ENCODE measurements at regions not wholly inside any gene's neighbourhood (a gene's known extent, or its start where the extent isn't known, plus 50 kb on each side); places are given as distances from the start of the nearest gene placed in this dataset.
"Not testable (repeated sequence)": the region's sequence is repeated elsewhere in the genome, so short reads cannot be mapped to it uniquely, and the experiment has no call there.

DNA sequence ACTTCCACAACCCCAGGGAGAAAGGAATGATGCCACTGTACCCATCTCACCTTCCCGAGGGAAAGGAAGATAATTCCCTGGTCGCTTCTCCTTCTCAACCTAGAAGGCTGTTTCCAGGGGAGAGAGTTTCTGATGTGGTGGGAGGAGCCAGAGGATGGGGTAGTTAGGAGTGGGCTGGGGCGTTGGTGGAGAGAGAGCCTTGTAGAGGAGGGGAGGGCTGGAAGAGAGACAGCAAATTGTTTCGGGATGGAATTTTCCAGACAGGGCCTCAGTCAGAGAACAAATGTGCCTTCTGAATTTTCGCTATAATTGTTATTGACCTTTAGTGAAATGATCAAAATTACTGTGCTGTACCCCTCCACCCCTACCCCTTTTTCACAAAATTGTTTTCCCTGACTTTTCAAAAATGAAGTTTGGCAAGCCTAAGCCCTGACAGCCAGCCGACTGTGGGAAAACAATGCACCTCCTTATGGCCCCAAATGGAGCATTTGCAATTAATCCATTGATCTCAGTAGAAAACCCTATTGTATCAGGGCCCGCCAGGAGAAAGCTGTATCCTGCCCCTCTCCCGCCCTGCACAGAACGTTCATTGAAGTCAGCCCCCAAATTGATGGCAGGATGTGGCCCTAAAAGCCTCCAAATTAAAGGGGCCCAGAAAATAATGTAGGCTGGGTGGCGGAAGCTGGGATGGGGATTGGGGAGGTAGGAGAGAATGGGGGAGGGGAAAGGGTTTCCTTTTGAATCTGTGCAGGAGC is 69.1 kb upstream of the JUN start:
- H3K27ac ChIP-seq (ENCODE audit: low read length), result no peak overlapping the region
- no peak overlapping the region for H3K4me3 ChIP-seq (ENCODE audit: low read length)
- peaks cover 4% of the 10 kb centered on the region for H3K4me1 ChIP-seq (ENCODE audit: control insufficient read depth, insufficient read depth, low read length)
- DNase-seq (no peak), ATAC-seq (no peak)
- intact Hi-C loops (cut with DNase I), result no loop called here
- no peaks in the 10 kb centered on the region for H3K9me3 ChIP-seq (ENCODE audit: control insufficient read depth, low read length)
- H3K27me3 ChIP-seq (ENCODE audit: control insufficient read depth, insufficient read depth), result no peaks in the 10 kb centered on the region
- WGBS, result 88% methylated on average over 10 of the region's 10 CpGs

DNA sequence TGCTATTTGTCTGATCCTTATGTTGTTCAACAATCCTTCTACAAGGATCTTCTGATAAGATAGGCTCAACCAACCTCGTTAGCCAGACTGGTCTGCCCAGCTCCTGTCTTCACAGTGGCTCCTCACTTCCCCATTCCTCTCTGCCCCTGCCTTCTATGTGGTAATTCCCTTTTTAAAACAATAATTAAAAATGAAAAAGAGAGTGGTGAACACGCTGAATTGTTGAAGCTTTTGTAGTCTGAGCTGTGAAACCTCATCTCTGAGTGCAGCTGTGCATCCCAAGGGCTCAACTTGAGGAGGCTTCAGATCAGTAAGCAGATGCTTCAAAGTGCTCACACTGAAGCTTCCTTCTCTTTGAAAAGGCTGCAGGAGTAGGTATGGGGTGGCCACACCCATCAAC is 70.7 kb upstream of the JUN start:
- peaks cover 4% of the 10 kb centered on the region for H3K4me1 ChIP-seq (ENCODE audit: control insufficient read depth, insufficient read depth, low read length)
- no peak overlapping the region for H3K4me3 ChIP-seq (ENCODE audit: low read length)
- no peaks in the 10 kb centered on the region for H3K27me3 ChIP-seq (ENCODE audit: control insufficient read depth, insufficient read depth)
- DNase-seq (no peak), ATAC-seq (no peak)
- H3K9me3 ChIP-seq (ENCODE audit: control insufficient read depth, low read length), result no peaks in the 10 kb centered on the region
- WGBS, result 70% methylated on average over 2 of the region's 2 CpGs
- no peak overlapping the region for H3K27ac ChIP-seq (ENCODE audit: low read length)
- intact Hi-C loops (cut with DNase I), result no loop called here

DNA sequence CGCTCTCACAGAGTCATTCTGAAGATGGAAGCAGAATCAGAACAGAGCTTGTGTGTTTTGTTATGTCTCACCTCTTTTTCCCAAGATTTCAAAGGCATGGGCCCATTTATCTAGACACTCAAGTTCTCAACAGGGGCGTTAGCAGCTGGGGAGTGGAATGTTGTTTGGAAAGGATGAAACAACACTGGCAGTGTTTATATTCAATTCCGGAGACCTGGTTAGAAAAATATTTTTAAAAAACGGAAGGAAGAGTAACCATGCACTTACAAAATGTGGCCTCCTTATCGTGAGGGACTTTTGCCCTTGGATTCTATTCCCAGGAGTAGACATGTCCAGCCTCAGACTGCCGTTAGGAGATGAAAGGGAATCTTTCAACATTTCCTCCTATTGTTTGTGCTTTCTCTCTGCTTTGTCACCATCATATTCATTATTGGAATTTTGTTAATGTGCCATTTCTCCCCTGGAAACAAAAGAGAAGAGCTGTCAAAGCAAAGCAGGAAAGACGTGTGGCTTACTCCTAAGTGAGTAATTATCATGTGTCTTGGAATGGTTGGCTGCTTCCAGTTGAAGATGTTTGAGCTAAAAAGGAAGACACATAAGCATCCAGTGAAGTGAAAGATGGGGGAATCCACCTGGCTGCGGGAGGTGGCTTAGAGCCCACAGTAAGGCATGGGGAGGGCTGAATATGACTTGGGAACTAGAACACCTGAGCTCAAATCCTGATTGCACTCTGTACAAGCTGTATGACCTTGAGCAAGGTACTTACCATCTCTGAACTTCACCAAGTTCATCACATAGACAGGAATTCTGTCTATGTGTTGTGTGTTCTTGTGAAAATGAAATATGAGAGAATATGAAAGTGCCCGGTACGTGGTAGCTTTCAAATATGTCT is 71.7 kb upstream of the JUN start:
- Histone ChIP-seq H3K9me3 (ENCODE audit: control insufficient read depth, low read length) (no peaks in the 10 kb centered on the region), H3K4me3 (ENCODE audit: low read length) (no peak overlapping the region), H3K4me1 (ENCODE audit: control insufficient read depth, insufficient read depth, low read length) (peaks cover 4% of the 10 kb centered on the region), H3K27ac (ENCODE audit: low read length) (peak overlapping the region; percentile 30), H3K27me3 (ENCODE audit: control insufficient read depth, insufficient read depth) (no peaks in the 10 kb centered on the region)
- DNase-seq, result no peak
- 68% methylated on average over 10 of the region's 10 CpGs for WGBS
- ATAC-seq, result peak; percentile 54 to 91
- intact Hi-C loops (cut with DNase I), result no loop called here

DNA sequence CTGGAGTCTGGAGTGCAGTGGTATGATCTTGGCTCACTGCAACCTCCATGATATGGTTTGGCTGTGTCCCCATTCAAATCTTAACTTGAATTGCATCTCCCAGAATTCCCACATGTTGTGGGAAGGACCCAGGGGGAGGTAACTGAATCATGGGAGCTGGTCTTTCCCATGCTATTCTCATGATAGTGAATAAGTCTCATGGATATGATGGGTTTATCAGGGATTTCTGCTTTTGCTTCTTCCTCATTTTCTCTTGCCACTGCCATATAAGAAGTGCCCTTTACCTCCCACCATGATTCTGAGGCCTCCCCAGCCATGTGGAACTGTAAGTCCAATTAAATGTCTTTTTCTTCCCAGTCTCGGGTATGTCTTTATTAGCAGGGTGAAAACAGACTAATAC is 72.4 kb upstream of the JUN start:
- DNase-seq; ATAC-seq; H3K9me3 ChIP-seq (ENCODE audit: control insufficient read depth, low read length); intact Hi-C loops (cut with DNase I); H3K4me3 ChIP-seq (ENCODE audit: low read length); H3K27ac ChIP-seq (ENCODE audit: low read length); H3K27me3 ChIP-seq (ENCODE audit: control insufficient read depth, insufficient read depth); H3K4me1 ChIP-seq (ENCODE audit: control insufficient read depth, insufficient read depth, low read length): not testable (repeated sequence)
- 96% methylated on average over 1 of the region's 1 CpG for whole genome bisulfite sequencing

DNA sequence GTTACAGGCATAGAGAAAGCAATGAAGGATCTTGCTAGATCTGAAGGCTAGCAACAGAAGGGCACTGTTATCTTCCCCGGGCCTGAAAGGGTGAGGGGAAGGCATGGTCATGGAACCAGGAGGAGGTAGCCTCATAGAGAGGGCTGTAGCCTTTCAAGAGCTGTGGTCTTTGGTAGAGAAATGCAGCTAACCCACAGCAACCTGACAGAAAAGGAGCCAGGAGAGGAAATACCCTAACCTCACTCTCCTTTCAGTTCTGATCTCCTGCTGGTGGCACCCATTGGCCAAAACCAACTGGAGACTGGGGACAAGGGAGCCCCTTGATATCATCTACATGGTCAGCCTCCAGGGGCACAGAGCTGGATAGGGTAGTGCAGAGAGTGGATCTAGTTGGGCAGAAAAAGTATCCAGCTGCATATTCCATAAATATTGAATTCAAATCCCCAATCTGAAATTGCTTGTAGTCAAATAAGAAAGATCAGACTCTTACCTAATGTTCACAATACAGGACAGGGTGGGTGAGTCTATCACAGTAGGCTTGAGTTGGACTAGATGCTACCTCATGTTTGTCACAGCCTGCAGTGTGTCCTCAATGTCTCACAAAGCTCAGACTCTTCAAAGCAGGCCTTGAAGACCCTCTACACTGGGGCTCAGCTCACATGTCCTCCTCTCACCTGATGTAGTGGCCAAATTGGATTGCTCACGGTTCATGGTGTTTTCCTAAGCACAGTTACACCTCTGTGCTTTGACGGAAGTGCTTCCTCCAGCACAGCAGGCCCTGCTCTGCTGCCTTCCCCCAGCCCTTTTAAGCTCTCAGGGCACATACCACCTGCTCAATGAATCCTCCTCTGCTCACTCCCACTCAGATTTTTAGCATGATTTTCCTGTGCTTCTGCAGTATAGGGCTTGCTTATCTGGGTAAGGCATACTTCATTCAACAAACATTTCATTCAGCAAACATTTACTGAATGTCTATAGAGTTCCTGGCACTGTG is 74.1 kb upstream of the JUN start:
- H3K9me3 ChIP-seq (ENCODE audit: control insufficient read depth, low read length), result no peaks in the 10 kb centered on the region
- H3K27me3 ChIP-seq (ENCODE audit: control insufficient read depth, insufficient read depth), result no peaks in the 10 kb centered on the region
- intact Hi-C loops (cut with DNase I), result no loop called here
- peaks cover 4% of the 10 kb centered on the region for H3K4me1 ChIP-seq (ENCODE audit: control insufficient read depth, insufficient read depth, low read length)
- 86% methylated on average over 3 of the region's 3 CpGs for WGBS
- ATAC-seq (no peak), DNase-seq (no peak)
- H3K27ac ChIP-seq (ENCODE audit: low read length), result no peak overlapping the region
- H3K4me3 ChIP-seq (ENCODE audit: low read length), result no peak overlapping the region

DNA sequence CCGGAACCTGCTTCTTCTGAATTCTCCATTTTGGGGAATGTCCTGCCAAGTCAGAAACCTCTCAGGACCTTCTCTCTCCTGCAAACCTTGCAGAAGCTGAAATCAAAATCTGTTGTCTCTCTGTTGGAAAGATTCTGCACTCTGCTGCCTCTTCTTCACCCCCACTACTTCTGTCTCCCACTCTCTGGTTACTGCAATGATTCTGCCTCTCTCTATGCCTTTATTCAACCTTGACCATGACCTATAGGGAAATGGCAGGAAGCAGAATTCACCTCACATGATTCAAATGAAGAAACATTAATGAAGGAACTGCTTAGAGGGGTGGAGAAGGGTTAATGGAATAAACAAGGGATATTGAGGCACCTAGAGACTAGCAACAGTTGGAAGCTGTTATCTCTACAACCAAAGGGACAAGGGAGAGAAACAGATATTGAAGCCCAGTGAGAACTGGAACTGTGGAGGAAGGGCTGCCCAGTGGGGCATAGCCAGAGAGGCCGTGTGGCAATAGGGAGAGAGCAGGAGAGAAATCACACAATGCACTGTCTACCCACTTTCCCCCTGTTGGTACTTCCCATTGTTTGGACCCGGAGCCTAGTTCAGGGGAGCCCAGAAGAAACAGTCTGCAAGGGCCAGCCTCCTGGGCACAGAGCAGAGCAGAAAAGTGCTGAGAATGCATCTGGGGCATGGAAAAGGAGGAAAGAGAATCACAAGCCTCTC is 76.1 kb upstream of the JUN start:
- Histone ChIP-seq H3K9me3 (ENCODE audit: control insufficient read depth, low read length) (no peaks in the 10 kb centered on the region), H3K4me3 (ENCODE audit: low read length) (no peak overlapping the region), H3K4me1 (ENCODE audit: control insufficient read depth, insufficient read depth, low read length) (peaks cover 3% of the 10 kb centered on the region), H3K27ac (ENCODE audit: low read length) (no peak overlapping the region), H3K27me3 (ENCODE audit: control insufficient read depth, insufficient read depth) (no peaks in the 10 kb centered on the region)
- DNase-seq (no peak), ATAC-seq (no peak)
- 90% methylated on average over 3 of the region's 3 CpGs for WGBS
- intact Hi-C loops (cut with DNase I), result no loop called here

DNA sequence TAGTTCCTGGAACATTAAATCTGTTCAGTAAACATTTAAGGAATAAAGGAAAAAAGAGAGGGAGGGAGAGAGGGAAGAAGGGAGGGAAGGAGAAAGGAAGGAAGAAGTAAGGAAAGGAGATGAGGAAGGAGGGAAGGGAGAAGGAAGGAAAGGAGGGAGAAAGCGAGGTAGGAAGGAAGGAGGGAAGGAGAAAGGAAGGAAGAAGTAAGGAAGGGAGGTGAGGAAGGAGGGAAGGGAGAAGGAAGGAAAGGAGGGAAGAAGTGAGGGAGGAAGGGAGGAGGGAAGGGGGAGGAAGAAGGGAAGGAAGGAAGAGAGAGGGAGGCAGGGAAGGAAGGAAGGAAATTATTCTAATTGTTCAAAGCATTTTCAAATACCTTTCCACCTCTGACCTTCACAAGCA is 77.2 kb upstream of the JUN start:
- H3K27ac ChIP-seq (ENCODE audit: low read length), result no peak overlapping the region
- ATAC-seq, result no peak
- no peaks in the 10 kb centered on the region for H3K27me3 ChIP-seq (ENCODE audit: control insufficient read depth, insufficient read depth)
- 84% methylated on average over 1 of the region's 1 CpG for WGBS
- intact Hi-C loops (cut with DNase I), result no loop called here
- H3K9me3 ChIP-seq (ENCODE audit: control insufficient read depth, low read length), result no peaks in the 10 kb centered on the region
- no peak overlapping the region for H3K4me3 ChIP-seq (ENCODE audit: low read length)
- no peaks in the 10 kb centered on the region for H3K4me1 ChIP-seq (ENCODE audit: control insufficient read depth, insufficient read depth, low read length)
- no peak for DNase-seq

DNA sequence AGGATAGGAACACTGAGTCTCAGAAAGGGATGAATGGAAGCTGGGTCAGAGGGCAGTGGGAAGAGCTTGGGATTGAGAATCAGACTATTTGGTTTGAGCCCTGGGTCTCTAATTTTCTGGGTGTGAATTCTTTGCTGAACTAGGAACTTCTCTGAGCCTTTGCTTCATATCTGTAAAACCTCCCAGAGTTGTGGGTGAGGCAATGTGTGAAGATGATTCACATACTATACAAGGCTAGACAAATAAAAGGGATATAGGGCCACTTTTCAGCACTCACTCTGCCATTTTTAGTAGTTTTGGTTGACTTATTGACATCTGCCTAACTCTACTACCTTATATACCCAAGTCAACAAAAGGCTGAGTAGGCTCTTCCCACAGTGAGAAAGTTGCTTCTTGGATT is 77.7 kb upstream of the JUN start:
- no peak overlapping the region for H3K4me3 ChIP-seq (ENCODE audit: low read length)
- no peaks in the 10 kb centered on the region for H3K27me3 ChIP-seq (ENCODE audit: control insufficient read depth, insufficient read depth)
- ATAC-seq, result no peak
- intact Hi-C loops (cut with DNase I), result no loop called here
- H3K27ac ChIP-seq (ENCODE audit: low read length), result no peak overlapping the region
- H3K9me3 ChIP-seq (ENCODE audit: control insufficient read depth, low read length), result no peaks in the 10 kb centered on the region
- DNase-seq, result no peak
- no peaks in the 10 kb centered on the region for H3K4me1 ChIP-seq (ENCODE audit: control insufficient read depth, insufficient read depth, low read length)

DNA sequence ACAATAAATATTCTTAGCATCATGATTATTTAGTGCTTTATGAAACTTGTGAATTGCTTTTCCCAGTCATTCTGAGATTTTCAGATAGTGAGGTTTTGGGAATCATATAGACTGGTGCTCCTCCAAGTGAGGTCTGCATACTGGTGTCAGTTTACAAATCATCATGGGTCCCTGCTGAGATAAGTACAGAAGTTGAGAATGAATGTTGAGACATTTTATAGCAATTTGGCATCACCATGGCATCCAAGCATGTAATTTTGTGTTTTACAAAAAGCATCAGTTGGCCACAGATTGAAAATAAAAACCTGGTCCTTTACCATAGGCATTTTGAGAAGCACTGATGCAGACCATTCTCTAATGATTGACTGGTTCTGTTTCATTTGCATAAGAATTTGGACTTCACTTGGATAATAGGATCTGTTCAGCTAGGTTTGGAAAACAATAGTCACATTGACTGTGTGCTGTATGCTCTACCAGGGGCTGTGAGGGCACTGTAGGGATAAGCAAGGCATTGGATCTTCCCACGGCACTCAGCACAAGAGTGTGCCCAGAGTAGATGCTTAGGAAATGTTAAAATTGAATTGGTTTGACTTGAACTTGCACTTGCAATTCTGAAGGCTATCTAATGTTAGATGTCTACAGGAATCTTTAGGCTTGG is 79.0 kb upstream of the JUN start:
- intact Hi-C loops (cut with DNase I), result no loop called here
- no peak for ATAC-seq
- WGBS, result 92% methylated on average over 1 of the region's 1 CpG
- H3K9me3 ChIP-seq (ENCODE audit: control insufficient read depth, low read length), result no peaks in the 10 kb centered on the region
- H3K27ac ChIP-seq (ENCODE audit: low read length), result no peak overlapping the region
- DNase-seq, result no peak
- H3K4me1 ChIP-seq (ENCODE audit: control insufficient read depth, insufficient read depth, low read length), result no peaks in the 10 kb centered on the region
- H3K27me3 ChIP-seq (ENCODE audit: control insufficient read depth, insufficient read depth), result no peaks in the 10 kb centered on the region
- no peak overlapping the region for H3K4me3 ChIP-seq (ENCODE audit: low read length)

DNA sequence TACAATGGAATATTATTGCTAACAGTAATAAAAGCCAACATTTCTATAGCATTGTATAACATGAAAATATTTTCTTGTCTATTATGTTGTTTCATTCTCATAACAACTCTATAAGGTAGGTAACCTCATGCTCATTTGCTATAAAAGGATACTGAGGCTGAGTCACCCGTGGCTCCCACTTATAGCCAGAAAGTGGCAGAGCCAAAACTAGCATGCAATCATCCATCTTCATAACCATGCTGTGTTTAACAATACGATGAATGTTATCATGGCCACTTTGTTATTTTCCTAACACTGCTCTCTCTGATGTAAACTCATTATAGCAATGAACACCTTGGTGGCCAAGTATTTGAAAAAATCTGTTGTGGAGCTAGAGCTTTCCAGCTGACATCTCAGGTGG is 80.8 kb upstream of the JUN start:
- H3K27me3 ChIP-seq (ENCODE audit: control insufficient read depth, insufficient read depth), result no peaks in the 10 kb centered on the region
- H3K27ac ChIP-seq (ENCODE audit: low read length), result no peak overlapping the region
- WGBS, result 93% methylated on average over 2 of the region's 2 CpGs
- intact Hi-C loops (cut with DNase I), result no loop called here
- ATAC-seq, result no peak
- H3K4me1 ChIP-seq (ENCODE audit: control insufficient read depth, insufficient read depth, low read length), result no peaks in the 10 kb centered on the region
- H3K4me3 ChIP-seq (ENCODE audit: low read length), result no peak overlapping the region
- DNase-seq, result no peak
- H3K9me3 ChIP-seq (ENCODE audit: control insufficient read depth, low read length), result no peaks in the 10 kb centered on the region

Measured in right cardiac atrium (tissue), 5 donors.